ENCODE measurements at regions not wholly inside any gene's neighbourhood (a gene's known extent, or its start where the extent isn't known, plus 50 kb on each side); places are given as distances from the start of the nearest gene placed in this dataset.

DNA sequence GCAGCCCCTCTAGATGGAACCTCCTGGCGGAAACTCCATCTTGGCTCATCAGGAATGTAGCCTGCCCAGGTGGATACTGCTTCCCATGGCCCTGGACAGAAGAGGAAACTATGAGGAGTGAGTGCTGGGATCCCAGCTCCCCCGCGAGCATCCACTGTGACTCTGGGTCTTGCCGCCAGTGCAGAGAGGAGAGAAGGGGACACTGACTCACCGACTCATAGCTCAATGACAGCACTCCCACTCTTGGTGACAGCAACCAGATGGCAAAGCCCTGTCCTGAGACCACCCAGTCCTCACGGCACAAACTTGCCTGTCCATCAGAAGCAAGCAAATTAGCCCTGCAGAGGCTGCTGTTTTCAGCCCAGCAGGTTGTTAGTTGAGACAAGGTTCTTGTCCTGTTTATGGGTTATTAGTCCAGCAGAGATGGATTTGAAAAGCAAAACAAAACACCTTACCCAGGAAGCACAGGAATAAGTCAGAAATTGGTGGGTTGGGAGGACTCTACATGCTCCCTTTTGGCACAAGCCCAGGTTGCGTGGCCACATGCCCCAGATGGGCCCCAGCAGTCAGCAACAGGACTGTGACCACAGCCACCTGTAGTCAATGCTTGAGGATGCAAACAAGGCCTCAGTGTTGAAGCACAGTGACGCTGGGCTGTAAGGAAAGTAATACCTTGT, 111.5 kb upstream of the GLI2 start:
- Histone ChIP-seq H2BK15ac (ENCODE audit: low read depth, low read length) (no peak overlapping the region), H3K4me1 (ENCODE audit: insufficient read depth, low read length) (no peaks in the 10 kb centered on the region), H3K56ac (ENCODE audit: insufficient read length, low read depth, low read length) (no peak overlapping the region), H3K14ac (ENCODE audit: insufficient read depth, low read length) (no peak overlapping the region; the same call in 1 of the 2 replicates), H2BK5ac (ENCODE audit: insufficient read length, low read length) (no peak overlapping the region), H2BK12ac (ENCODE audit: insufficient read length, low read depth, low read length) (no peak overlapping the region), H4K91ac (ENCODE audit: insufficient read length, low read depth, low read length) (no peak overlapping the region), H3T11ph (ENCODE audit: low read length) (no peak overlapping the region), H3K9ac (ENCODE audit: extremely low read depth, insufficient read length, low read length) (no peak overlapping the region), H2AK5ac (ENCODE audit: insufficient read length, low read length) (no peak overlapping the region), H4K8ac (replicated peaks; ENCODE audit: insufficient read length, low read depth, low read length) (no peak overlapping the region), H3K23ac (ENCODE audit: insufficient read length, low read depth, low read length) (no peak overlapping the region), H3K23me2 (ENCODE audit: insufficient read length, low read depth, low read length, poor library complexity, severe bottlenecking) (no peaks in the 10 kb centered on the region), H4K20me1 (ENCODE audit: control insufficient read depth, insufficient read depth, insufficient read length) (no peaks in the 10 kb centered on the region), H2BK20ac (ENCODE audit: low read depth, low read length, poor library complexity, severe bottlenecking) (no peak overlapping the region), H3K4me2 (ENCODE audit: insufficient read depth, insufficient read length, low read length) (no peak overlapping the region), H2BK120ac (ENCODE audit: low read depth, low read length, poor library complexity, severe bottlenecking) (no peak overlapping the region), H3K18ac (ENCODE audit: insufficient read length, low read depth, low read length) (no peak overlapping the region), H3K79me1 (ENCODE audit: insufficient read depth, low read depth, low read length, poor library complexity, severe bottlenecking) (no peaks in the 10 kb centered on the region), H4K5ac (ENCODE audit: insufficient read length, low read depth, low read length) (no peak overlapping the region), H3K9me3 (ENCODE audit: control insufficient read depth, low read depth, low read length) (no peaks in the 10 kb centered on the region), H3K27me3 (ENCODE audit: insufficient read depth, low read length) (no peaks in the 10 kb centered on the region), H3K27ac (ENCODE audit: insufficient read length, low read depth, low read length) (no peak overlapping the region), H2AFZ (ENCODE audit: low read length) (no peak overlapping the region), H3K4ac (ENCODE audit: low read depth, low read length) (no peak overlapping the region), H3K79me2 (ENCODE audit: insufficient read depth, low read length) (no peaks in the 10 kb centered on the region)
- no CpG with 5 or more reads among the region's 8 CpGs for WGBS (ENCODE audit: extremely low coverage, insufficient read length, low lambda C conversion rate)
- no peak overlapping the region for H3K4me3 Mint-ChIP-seq
- H3K27me3 Mint-ChIP-seq (ENCODE audit: low read depth): peaks cover 70% of the 10 kb centered on the region
- no peaks in the 10 kb centered on the region for H3K36me3 Mint-ChIP-seq (ENCODE audit: insufficient read depth in 1 of 3, low read depth in 3 of 3)
- 0 out of 5 replicates have a peak, but pooled peaks cover 0 to 5% of the 10 kb centered on the region in 2 experiments for H3K9me3 Mint-ChIP-seq
- TF ChIP-seq, protein P1, sequence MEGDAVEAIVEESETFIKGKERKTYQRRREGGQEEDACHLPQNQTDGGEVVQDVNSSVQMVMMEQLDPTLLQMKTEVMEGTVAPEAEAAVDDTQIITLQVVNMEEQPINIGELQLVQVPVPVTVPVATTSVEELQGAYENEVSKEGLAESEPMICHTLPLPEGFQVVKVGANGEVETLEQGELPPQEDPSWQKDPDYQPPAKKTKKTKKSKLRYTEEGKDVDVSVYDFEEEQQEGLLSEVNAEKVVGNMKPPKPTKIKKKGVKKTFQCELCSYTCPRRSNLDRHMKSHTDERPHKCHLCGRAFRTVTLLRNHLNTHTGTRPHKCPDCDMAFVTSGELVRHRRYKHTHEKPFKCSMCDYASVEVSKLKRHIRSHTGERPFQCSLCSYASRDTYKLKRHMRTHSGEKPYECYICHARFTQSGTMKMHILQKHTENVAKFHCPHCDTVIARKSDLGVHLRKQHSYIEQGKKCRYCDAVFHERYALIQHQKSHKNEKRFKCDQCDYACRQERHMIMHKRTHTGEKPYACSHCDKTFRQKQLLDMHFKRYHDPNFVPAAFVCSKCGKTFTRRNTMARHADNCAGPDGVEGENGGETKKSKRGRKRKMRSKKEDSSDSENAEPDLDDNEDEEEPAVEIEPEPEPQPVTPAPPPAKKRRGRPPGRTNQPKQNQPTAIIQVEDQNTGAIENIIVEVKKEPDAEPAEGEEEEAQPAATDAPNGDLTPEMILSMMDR (conservative IDR thresholded peaks at IDR 0.05): no peak
- DNase-seq: no peak
- H3K4me1 Mint-ChIP-seq: no peaks in the 10 kb centered on the region; a peak in 1 of 4 replicates
- no peak overlapping the region for H3K27ac Mint-ChIP-seq

All from H9 (cell line).